Kasumi-1 (cell line): ENCODE measurements at regions not wholly inside any gene's neighbourhood (a gene's known extent, or its start where the extent isn't known, plus 50 kb on each side); places are given as distances from the start of the nearest gene placed in this dataset.
"Not testable (repeated sequence)": the region's sequence is repeated elsewhere in the genome, so short reads cannot be mapped to it uniquely, and the experiment has no call there.

Source experiments
- DNase-seq, 2 experiments: peaks; one replicate each; lab custom pipeline; 2025; lab: John Stamatoyannopoulos, UW

GRCh38 chr6:167208819-167209576, 51.2 kb upstream of the GPR31 start:
- no peak for DNase-seq

- no peak for DNase-seq
Observed at GRCh38 chr6:167209577-167209975, 51.8 kb upstream of the GPR31 start.

GRCh38 chr6:167210375-167211294, 52.9 kb upstream of the GPR31 start:
- DNase-seq, result no peak

GRCh38 chr6:167211295-167211648, 53.5 kb upstream of the GPR31 start:
- no peak for DNase-seq

- DNase-seq, result no peak
Observed at GRCh38 chr6:167211881-167212712, 54.3 kb upstream of the GPR31 start.

- DNase-seq, result no peak
Observed at GRCh38 chr6:167212713-167213005, 54.9 kb upstream of the GPR31 start.

- no peak for DNase-seq
Observed at GRCh38 chr6:167214206-167214605, 56.4 kb upstream of the GPR31 start.

GRCh38 chr6:167215429-167216250, 57.9 kb upstream of the GPR31 start:
- DNase-seq, result not testable (repeated sequence)

GRCh38 chr6:167216390-167217050, 58.7 kb upstream of the GPR31 start:
- not testable (repeated sequence) for DNase-seq

- not testable (repeated sequence) for DNase-seq
Observed at GRCh38 chr6:167217073-167217472, 59.3 kb upstream of the GPR31 start.

- DNase-seq, result peak; percentile 18 to 50
Observed at GRCh38 chr6:167217951-167218759, 60.4 kb upstream of the GPR31 start.

GRCh38 chr6:167219079-167219478, 61.3 kb upstream of the GPR31 start:
- not testable (repeated sequence) for DNase-seq

- no peak for DNase-seq
Observed at GRCh38 chr6:167219967-167220512, 62.3 kb upstream of the GPR31 start.

GRCh38 chr6:167221400-167222201, 63.8 kb upstream of the GPR31 start:
- DNase-seq, result no peak

- not testable (repeated sequence) for DNase-seq
Observed at GRCh38 chr6:167225566-167226382, 65.3 kb upstream of the UNC93A start.

- no peak for DNase-seq
Observed at GRCh38 chr6:167226383-167226685, 64.8 kb upstream of the UNC93A start.

- no peak for DNase-seq
Observed at GRCh38 chr6:167226791-167227190, 64.3 kb upstream of the UNC93A start.

- no peak for DNase-seq
Observed at GRCh38 chr6:167227984-167228383, 63.1 kb upstream of the UNC93A start.
